ENCODE measurements at regions not wholly inside any gene's neighbourhood (a gene's known extent, or its start where the extent isn't known, plus 50 kb on each side); places are given as distances from the start of the nearest gene placed in this dataset.

DNA sequence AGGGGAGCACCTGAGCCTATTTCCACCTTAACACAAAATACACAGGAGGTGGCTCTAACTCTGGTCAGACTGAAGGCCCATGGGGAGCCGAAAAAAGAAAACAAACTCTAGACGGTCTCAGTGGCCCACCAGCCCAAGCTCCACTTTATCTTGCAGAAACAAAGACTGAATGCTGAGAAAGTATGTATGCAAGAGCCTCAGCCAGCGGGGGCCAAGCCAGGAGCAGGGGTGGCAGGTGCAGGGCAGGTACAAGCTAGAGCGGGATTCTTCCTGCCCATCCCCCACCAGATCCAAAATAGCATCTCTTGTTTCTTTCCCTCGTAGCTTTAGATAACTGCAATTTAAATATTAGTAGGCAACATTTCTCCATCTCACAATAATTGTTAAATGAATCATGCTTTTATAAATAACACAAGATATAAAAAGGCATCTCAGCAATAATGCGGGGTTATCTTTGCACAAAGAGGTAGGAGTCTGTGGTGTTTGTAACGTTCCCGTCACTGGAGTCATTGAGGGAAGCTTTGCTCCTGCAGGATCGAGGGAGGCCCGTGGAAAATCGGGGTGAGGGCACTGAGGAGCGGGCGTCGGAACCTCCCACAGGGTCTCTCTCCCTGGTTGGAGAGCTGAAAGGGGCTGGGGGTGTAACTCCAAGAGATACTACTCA, 418.0 kb downstream of the SHANK2 start:
- DNase-seq: no peak

DNA sequence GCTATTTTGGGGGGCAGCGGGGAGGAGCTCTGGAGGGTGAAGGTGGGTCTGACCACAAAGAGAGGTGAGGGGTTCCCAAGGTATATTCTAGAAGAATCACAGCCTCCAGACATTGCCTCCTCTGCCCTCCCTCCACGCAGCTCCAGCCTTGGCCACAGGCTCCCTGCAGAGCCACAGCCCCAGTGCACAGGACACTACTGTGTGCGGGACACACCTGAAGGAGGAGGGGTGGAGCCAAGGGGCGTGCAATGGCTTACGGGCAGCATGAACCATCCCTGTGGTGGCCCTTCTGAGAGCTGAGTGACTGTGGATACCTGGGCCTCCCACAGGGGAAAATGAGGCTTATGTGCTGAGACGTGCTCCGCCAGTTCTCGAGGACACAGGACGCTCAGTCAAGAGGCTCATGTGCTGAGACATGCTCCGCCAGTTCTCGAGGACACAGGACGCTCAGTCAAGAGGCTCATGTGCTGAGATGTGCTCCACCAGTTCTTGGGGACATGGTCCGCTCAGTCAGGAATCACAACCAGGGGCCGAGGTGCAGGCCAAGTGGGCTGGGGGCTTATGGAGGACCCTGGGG, 417.3 kb downstream of the SHANK2 start:
- no peak for DNase-seq

DNA sequence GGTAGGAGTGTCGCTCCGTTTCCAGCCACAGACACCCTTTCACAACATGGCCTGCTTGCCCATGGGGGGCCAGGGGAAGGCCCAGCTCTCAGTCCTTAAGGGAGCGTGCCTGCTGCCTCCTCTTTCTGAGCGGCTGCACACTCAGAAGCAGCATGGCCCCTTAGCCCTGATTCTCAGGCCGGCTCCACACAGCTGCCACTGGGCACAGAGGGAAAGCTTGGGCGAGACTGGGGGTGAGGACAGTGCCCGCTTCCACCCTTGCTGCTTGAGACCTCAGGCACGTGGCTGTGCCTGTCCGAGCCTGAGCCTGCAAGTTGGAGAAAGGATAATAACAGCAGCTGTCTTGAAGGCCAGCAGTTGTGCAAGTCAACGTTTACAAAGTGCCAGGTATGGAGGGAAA, 416.3 kb downstream of the SHANK2 start:
- DNase-seq: no peak

GRCh38 chr11:70838198-70838597, 414.2 kb downstream of the SHANK2 start:
- no peak for DNase-seq

DNA sequence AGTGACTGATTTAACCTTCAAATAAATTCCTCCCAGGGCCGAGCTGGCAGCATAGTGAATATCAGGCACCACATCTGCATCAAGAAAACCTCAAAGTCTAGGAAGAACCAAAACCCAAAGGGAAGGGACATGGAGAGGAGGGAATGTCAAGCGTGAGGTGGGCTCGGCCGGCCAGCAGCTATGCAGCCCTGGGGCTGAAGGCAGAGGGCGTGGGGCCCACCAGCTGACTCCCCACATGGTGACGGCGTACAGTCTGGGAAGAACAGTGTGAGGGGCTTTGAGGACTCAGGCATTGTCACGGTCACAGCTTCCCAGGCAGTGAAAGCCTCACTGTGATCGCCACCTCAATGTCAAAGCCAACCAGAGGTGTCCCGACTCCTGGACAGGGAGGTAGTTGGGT, 412.5 kb downstream of the SHANK2 start:
- DNase-seq: no peak

DNA sequence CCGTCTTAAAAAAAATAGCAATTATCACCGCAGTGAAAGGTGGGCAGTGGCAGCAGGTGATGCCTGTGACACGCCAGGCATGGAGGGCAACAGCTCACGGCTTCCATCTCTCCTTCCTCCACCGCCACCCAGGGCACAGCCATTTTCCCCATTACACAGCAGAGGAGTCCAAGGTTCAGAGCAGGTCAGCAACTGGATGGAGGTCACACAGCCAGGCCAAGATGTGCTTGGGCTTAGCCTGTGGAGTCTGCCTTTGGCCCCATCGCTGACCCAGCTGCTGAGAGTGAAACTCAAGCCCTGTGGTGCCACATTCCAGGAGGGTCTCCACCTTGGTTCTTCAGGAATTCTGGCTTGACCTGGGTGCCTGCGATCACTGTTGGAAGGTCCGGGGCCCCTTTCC, 411.1 kb downstream of the SHANK2 start:
- DNase-seq: no peak

- no peak for DNase-seq
Observed at GRCh38 chr11:70842256-70842655, 410.1 kb downstream of the SHANK2 start.

DNA sequence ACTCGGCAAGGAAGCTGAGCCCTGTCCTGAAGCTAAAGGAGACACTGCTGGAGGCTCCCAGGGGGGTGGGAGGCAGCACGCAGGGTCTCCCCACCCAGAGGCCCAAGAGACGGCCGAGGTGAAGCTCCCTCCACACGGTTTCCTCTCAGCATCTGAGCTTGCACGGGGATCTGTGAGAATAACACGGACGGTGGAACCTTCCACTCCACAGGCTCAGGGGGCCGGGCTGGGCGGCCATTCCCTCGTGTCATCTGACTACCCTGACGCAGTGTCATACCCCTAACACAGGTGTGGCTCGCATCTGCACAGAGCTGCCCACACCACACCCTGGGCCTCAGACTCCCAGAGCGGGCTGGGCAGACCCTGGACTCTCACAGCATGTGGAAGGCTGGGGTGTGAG, 409.7 kb downstream of the SHANK2 start:
- DNase-seq: no peak

DNA sequence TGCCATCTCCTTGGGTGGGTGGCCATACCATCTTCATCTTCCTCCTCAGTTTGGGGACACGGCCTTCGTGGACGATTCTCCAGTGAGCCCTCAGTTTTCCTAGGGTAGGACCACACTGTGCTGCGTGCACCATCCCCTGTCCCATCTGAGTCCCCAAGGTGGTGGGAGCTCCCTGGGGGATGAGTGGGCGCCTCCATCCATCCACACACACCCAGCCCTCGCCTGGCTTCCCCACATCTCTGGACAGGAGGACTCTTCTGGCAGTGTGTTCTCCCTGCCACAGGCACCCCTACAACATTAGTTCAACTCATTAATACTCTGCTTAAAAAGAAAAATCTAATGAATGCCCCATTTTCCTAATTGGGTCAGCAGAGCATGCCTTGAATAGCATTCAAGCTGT, 408.5 kb downstream of the SHANK2 start:
- no peak for DNase-seq

GRCh38 chr11:70844387-70844786, 408.0 kb downstream of the SHANK2 start:
- no peak for DNase-seq

DNA sequence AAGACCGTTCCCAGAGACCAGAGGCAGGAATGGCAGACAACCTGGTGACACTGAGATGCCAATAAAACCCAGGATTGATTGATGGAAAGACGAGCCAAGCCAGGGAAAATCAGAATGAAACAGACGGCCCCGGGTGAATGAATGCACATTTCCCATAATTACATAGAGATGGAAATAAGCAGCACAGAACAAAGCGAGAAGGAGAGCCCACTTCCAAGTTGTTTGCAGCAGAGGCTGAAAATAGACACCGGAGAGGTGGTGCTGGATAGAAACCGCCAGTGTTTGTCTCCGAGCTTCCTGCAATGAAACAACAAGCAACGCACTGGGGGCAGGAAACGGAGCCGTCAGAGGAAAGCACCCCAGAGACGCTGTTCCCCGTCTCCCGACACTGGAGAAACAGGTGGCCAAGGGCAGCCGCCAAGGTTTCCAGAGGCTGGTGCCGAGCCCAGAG, 406.8 kb downstream of the SHANK2 start:
- DNase-seq: no peak

GRCh38 chr11:70846781-70847655, 405.4 kb downstream of the SHANK2 start:
- no peak for DNase-seq

GRCh38 chr11:70848243-70848750, 404.1 kb downstream of the SHANK2 start:
- no peak for DNase-seq

DNA sequence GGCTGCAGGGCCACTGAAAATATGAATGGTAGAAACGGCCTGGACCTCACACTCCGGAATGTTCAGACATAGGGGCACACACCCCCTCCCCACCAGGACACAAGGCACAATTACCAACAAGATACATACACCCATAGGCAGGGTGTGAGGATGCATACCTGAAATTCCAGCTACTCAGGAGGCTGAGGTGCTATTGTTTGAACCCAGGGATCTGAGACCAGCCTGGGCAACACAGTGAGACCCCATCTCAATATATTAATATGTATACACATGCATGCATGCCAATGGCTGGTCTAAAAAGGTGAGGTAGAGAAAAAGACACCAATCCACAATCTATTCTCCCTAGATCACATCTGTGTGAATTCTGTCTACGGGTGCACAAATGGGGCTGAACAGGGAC, 403.3 kb downstream of the SHANK2 start:
- DNase-seq: no peak

GRCh38 chr11:70851308-70851707, 401.1 kb downstream of the SHANK2 start:
- no peak for DNase-seq

DNA sequence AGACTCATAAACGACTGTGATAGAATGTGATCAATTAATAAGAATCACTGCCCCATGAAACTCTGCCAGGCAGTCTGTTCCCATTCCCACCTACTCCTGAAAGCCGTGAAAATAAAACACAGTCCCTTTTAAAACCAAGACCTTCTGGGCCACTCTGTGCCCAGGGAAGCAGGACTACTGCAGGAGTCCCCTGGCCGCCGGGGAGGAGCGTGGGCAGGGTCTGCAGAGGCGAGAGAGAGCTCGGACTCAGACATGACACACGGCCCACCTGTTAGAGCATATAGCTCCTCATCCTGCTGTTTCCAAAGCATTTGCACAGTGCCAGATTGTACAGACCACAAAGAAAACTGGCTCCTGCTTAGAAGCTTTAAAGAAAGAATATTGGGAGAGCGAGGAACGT, 400.5 kb downstream of the SHANK2 start:
- DNase-seq: no peak

- DNase-seq: no peak
Observed at GRCh38 chr11:70853068-70853769, 399.2 kb downstream of the SHANK2 start.

DNA sequence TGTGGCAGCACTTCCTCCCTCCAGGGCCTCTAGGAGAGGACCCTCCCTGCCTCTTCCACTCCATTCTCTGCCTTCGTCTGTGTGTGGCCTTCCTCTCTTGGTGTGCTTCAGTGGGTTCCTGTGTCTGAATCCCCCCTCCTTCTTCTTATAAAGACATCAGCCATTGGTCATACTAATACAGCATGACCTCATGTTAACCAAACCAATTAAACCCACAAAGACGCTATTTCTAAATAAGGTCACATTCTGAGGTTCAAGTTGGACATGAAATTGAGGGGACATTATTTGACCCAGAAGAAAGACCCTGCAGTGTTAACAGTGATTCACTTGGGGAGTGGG, 398.6 kb downstream of the SHANK2 start:
- no peak for DNase-seq

GRCh38 chr11:70854201-70854600, 398.2 kb downstream of the SHANK2 start:
- no peak for DNase-seq

- DNase-seq: no peak
Observed at GRCh38 chr11:70854901-70855556, 397.3 kb downstream of the SHANK2 start.

DNA sequence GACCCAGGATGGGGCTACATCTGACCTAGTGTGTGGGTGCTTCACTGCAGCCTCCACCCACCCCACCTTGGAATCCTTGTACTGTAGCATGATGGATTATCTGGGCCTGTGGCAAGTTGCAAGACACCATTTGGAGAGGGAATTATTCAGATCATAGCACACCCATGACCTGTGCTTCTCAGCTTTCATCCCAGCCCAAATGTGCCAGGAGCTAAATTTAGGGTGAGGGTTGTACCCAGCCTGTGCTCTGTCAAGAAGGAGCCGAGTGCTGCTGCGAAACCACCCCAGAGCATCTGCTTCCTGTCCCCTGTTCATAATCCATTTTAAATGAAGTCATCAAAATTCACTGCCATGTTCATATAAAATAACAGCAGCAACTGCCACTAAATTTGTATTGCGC, 394.5 kb downstream of the SHANK2 start:
- no peak for DNase-seq

- no peak for DNase-seq
Observed at GRCh38 chr11:70859180-70859579, 393.2 kb downstream of the SHANK2 start.

- DNase-seq: no peak
Observed at GRCh38 chr11:70860888-70861287, 391.5 kb downstream of the SHANK2 start.

Data from effector CD8-positive, alpha-beta T cell (primary cell).